ENCODE measurements at regions not wholly inside any gene's neighbourhood (a gene's known extent, or its start where the extent isn't known, plus 50 kb on each side); places are given as distances from the start of the nearest gene placed in this dataset.

DNA sequence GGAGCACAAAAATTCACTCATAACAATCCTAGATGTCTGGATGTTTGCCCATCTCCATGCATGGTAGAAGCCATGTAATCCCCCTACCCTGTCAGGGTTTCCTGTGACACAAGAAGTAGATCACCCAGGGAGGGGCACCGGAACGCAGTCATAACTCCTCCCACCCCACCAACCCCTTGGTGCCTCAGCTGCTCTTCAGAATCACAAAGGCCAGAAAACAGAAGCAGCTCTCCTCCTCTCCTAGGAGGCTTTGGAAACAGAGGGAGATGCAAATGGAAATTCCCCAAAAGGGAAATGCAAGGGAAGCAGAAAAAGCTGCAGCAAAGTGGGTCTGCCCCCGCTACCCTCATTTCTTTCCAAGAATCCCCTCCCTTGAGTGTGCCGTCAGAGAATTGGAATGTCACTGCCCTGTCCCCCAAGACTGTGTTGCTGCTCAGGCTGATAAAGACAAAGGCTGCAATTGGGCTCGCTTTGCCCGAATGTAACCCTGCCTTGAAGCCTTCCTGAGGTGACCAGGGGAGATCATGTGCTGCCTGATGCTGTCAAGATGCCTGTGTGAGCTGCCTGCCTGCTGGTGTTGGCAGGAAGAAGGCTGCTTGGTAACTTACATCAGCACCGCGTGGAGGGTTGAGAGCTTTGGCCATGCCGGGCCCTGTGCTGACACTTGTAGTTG lies 65.5 kb upstream of the ABCA1 start:
- TF ChIP-seq, protein P1, sequence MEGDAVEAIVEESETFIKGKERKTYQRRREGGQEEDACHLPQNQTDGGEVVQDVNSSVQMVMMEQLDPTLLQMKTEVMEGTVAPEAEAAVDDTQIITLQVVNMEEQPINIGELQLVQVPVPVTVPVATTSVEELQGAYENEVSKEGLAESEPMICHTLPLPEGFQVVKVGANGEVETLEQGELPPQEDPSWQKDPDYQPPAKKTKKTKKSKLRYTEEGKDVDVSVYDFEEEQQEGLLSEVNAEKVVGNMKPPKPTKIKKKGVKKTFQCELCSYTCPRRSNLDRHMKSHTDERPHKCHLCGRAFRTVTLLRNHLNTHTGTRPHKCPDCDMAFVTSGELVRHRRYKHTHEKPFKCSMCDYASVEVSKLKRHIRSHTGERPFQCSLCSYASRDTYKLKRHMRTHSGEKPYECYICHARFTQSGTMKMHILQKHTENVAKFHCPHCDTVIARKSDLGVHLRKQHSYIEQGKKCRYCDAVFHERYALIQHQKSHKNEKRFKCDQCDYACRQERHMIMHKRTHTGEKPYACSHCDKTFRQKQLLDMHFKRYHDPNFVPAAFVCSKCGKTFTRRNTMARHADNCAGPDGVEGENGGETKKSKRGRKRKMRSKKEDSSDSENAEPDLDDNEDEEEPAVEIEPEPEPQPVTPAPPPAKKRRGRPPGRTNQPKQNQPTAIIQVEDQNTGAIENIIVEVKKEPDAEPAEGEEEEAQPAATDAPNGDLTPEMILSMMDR (IDR thresholded peaks at IDR 0.05): no peak
- TF ChIP-seq POLR2AphosphoS5 (IDR thresholded peaks at IDR 0.05) (peak in 1 of 3 donors; percentile 70), POLR2A (IDR thresholded peaks at IDR 0.05) (peak in 1 of 2 donors; percentile 38), EP300 (IDR thresholded peaks at IDR 0.05) (no peak)

Data from suprapubic skin (tissue), 4 donors.